GM23338 (cell line): ENCODE measurements at regions not wholly inside any gene's neighbourhood (a gene's known extent, or its start where the extent isn't known, plus 50 kb on each side); places are given as distances from the start of the nearest gene placed in this dataset.
A peak's percentile ranks its signal among the peaks of the same experiment; 100 is the strongest.
"Not testable (repeated sequence)": the region's sequence is repeated elsewhere in the genome, so short reads cannot be mapped to it uniquely, and the experiment has no call there.

Experiments
- ATAC-seq: fragments of 200-7000 bp; cut with Tn5 transposase; 3 replicates; pipeline ENCODE4 v1.9.1; 2020
- DNase-seq: peaks from one replicate; pipeline ENCODE4 v3.0.0-alpha.2; 2015; ENCODE audit warnings: low spot score
- H2AFZ ChIP-seq: fragments of 200-600 bp; sonication (generic); 2 replicates; pipeline ENCODE4 v1.8.0; 2016; ENCODE audit warnings: antibody characterized with exemption, mild to moderate bottlenecking, moderate library complexity
- H3F3A ChIP-seq: fragments of 200-600 bp; sonication (generic); replicated peaks from 2 replicates; pipeline ENCODE4 v1.8.0; 2017; ENCODE audit warnings: antibody characterized with exemption, mixed run types, low read depth
- H3K27ac ChIP-seq: fragments of 200-600 bp; sonication (generic); 2 replicates; pipeline ENCODE4 v1.6.1; 2016; ENCODE audit warnings: low read depth
- H3K27me3 ChIP-seq: fragments of 200-600 bp; sonication (generic); 2 replicates; pipeline ENCODE4 v1.8.0; 2016; ENCODE audit warnings: mild to moderate bottlenecking, mixed run types, moderate library complexity; ENCODE audit not compliant: insufficient read depth
- H3K36me3 ChIP-seq: fragments of 200-600 bp; sonication (generic); 2 replicates; pipeline ENCODE4 v1.8.0; 2016; ENCODE audit warnings: mild to moderate bottlenecking; ENCODE audit not compliant: insufficient read depth
- H3K4me1 ChIP-seq: fragments of 200-600 bp; sonication (generic); 2 replicates; pipeline ENCODE4 v1.8.0; 2016; ENCODE audit warnings: mild to moderate bottlenecking, moderate library complexity; ENCODE audit not compliant: insufficient read depth
- H3K4me2 ChIP-seq: fragments of 200-600 bp; sonication (generic); 2 replicates; pipeline ENCODE4 v1.7.1; 2017; ENCODE audit warnings: mixed run types
- H3K4me3 ChIP-seq: fragments of 200-600 bp; sonication (generic); 2 replicates; pipeline ENCODE4 v1.6.1; 2016; ENCODE audit warnings: mixed run types
- H3K79me2 ChIP-seq: fragments of 200-600 bp; sonication (generic); replicated peaks from 2 replicates; pipeline ENCODE4 v1.8.0; 2017; ENCODE audit warnings: mild to moderate bottlenecking; ENCODE audit not compliant: insufficient read depth
- H3K9me2 ChIP-seq: fragments of 200-600 bp; sonication (generic); 2 replicates; pipeline ENCODE4 v1.8.0; 2017; ENCODE audit not compliant: insufficient read depth
- H4K20me1 ChIP-seq: fragments of 200-600 bp; sonication (generic); replicated peaks from 2 replicates; pipeline ENCODE4 v1.8.0; 2017; ENCODE audit warnings: mild to moderate bottlenecking; ENCODE audit not compliant: insufficient read depth
- H3K27ac Mint-ChIP-seq: 2 replicates; pipeline ENCODE4 v1.8.0; 2020; ENCODE audit warnings: inconsistent platforms, mild to moderate bottlenecking, moderate library complexity, mixed read lengths
- H3K27me3 Mint-ChIP-seq: 3 replicates; pipeline ENCODE4 v1.8.0; 2022; ENCODE audit warnings: low read depth, mild to moderate bottlenecking, moderate library complexity, mixed read lengths, inconsistent platforms; ENCODE audit not compliant: insufficient read depth, poor library complexity
- H3K36me3 Mint-ChIP-seq: 3 replicates; pipeline ENCODE4 v1.8.0; 2021; ENCODE audit warnings: low read depth, mild to moderate bottlenecking, inconsistent platforms, moderate library complexity, mixed read lengths
- H3K4me1 Mint-ChIP-seq: 3 replicates; pipeline ENCODE4 v1.8.0; 2020; ENCODE audit warnings: mild to moderate bottlenecking, inconsistent platforms, mixed read lengths
- H3K4me3 Mint-ChIP-seq: 3 replicates; pipeline ENCODE4 v1.8.0; 2021; ENCODE audit warnings: moderate library complexity, mild to moderate bottlenecking, inconsistent platforms, mixed read lengths
- H3K9me3 Mint-ChIP-seq: 3 replicates; pipeline ENCODE4 v1.8.0; 2020; ENCODE audit warnings: moderate library complexity, mild to moderate bottlenecking, inconsistent platforms, mixed read lengths
- CTCF ChIP-seq, 2 experiments: fragments of 200-600 bp in 1 of 2; sonication (generic) in 1 of 2; conservative IDR thresholded peaks; 2 replicates each; pipeline versions ENCODE4 v1.5.1 to v1.6.1; 2016 to 2017; ENCODE audit warnings: antibody characterized with exemption in 2 of 2, low read depth in 2 of 2, mild to moderate bottlenecking in 2 of 2, moderate library complexity in 1 of 2
- ETS1 ChIP-seq: IDR thresholded peaks from 2 replicates; pipeline ENCODE4 v1.6.1; 2016; ENCODE audit warnings: antibody characterized with exemption
- ZNF114 ChIP-seq: fragments of 250-450 bp; sonication (Bioruptor Pico); IDR thresholded peaks from 2 replicates; pipeline ENCODE4 v1.5.0; 2020; ENCODE audit warnings: mild to moderate bottlenecking, moderate library complexity

- no peak for TF ChIP-seq ETS1
These were observed 1261.3 kb downstream of the RAPGEF2 start (continued) for GRCh38 chr4:160364217-160364616.

GRCh38 chr4:160364665-160365064, 1261.8 kb downstream of the RAPGEF2 start:
- not testable (repeated sequence) for H3K4me2 ChIP-seq, H3K36me3 ChIP-seq, H3K9me2 ChIP-seq, H3K27ac ChIP-seq, H2AFZ ChIP-seq, H3K4me1 ChIP-seq, H3K4me3 ChIP-seq, H3K27me3 ChIP-seq, H3K27ac Mint-ChIP-seq, DNase-seq, ATAC-seq, H4K20me1 ChIP-seq, H3F3A ChIP-seq, H3K79me2 ChIP-seq, H3K27me3 Mint-ChIP-seq, H3K4me3 Mint-ChIP-seq
- Mint-ChIP-seq H3K36me3 (peaks cover 34% of the 10 kb centered on the region), H3K4me1 (peaks cover 11% of the 10 kb centered on the region; the same call in 2 of the 3 replicates), H3K9me3 (peaks cover 31% of the 10 kb centered on the region)

- peak; percentile 55 for DNase-seq
- not testable (repeated sequence) for H3F3A ChIP-seq, H3K4me1 ChIP-seq, H3K9me2 ChIP-seq, H3K27ac ChIP-seq, H3K27me3 Mint-ChIP-seq, ATAC-seq, H3K36me3 ChIP-seq, H3K27me3 ChIP-seq, H3K4me3 Mint-ChIP-seq, H2AFZ ChIP-seq, H3K27ac Mint-ChIP-seq, H3K4me3 ChIP-seq, H3K4me1 Mint-ChIP-seq, H3K4me2 ChIP-seq, H4K20me1 ChIP-seq, H3K79me2 ChIP-seq
- TF ChIP-seq CTCF (conservative IDR thresholded peaks at IDR 0.05; ENCODE audit: low read depth in 2 of 2), result peak; percentile 45 to 51
- peaks cover 31% of the 10 kb centered on the region for H3K9me3 Mint-ChIP-seq
- H3K36me3 Mint-ChIP-seq, result peaks cover 34% of the 10 kb centered on the region
These were observed 1262.5 kb downstream of the RAPGEF2 start for GRCh38 chr4:160365383-160365782.

GRCh38 chr4:160370046-160370445, 1267.2 kb downstream of the RAPGEF2 start:
- DNase-seq (no peak), ATAC-seq (no peak)
- H3K4me3 Mint-ChIP-seq, result no peak overlapping the region
- no peaks in the 10 kb centered on the region for H3K79me2 ChIP-seq
- no peaks in the 10 kb centered on the region for H4K20me1 ChIP-seq
- H3K27me3 ChIP-seq, result no peaks in the 10 kb centered on the region
- peaks cover 3% of the 10 kb centered on the region; the same call in 1 of the 3 replicates for H3K4me1 Mint-ChIP-seq
- TF ChIP-seq ZNF114 (no peak), CTCF (conservative IDR thresholded peaks at IDR 0.05; ENCODE audit: low read depth in 2 of 2) (peak in 1 of 2 experiments; percentile 41; a peak in 2 of 4 replicates)
- no peak overlapping the region for H3K27ac Mint-ChIP-seq
- H3F3A ChIP-seq, result no peaks in the 10 kb centered on the region
- no peak overlapping the region for H3K4me3 ChIP-seq
- no peaks in the 10 kb centered on the region for H3K36me3 ChIP-seq
- H3K9me2 ChIP-seq, result peaks cover 6% of the 10 kb centered on the region; the same call in 1 of the 2 replicates
- no peaks in the 10 kb centered on the region for H3K27me3 Mint-ChIP-seq
- H3K27ac ChIP-seq, result no peak overlapping the region
- H3K36me3 Mint-ChIP-seq, result peaks cover 4% of the 10 kb centered on the region; the same call in 2 of the 3 replicates
- no peak overlapping the region for H3K4me2 ChIP-seq
- H2AFZ ChIP-seq, result no peak overlapping the region
- H3K9me3 Mint-ChIP-seq, result peaks cover 4% of the 10 kb centered on the region; the same call in 1 of the 3 replicates
- no peaks in the 10 kb centered on the region for H3K4me1 ChIP-seq
